HG02623 (cell line): ENCODE measurements at regions not wholly inside any gene's neighbourhood (a gene's known extent, or its start where the extent isn't known, plus 50 kb on each side); places are given as distances from the start of the nearest gene placed in this dataset.

Experiments used
- ATAC-seq: cut with Tn5 transposase; IDR thresholded peaks from one replicate; pipeline ENCODE4 v1.9.1; 2021; ENCODE audit warnings: moderate library complexity; ENCODE audit not compliant: unreplicated experiment

GRCh38 chr7:25893436-25893835 is 258.6 kb upstream of the NFE2L3 start:
- no peak for ATAC-seq

GRCh38 chr7:25894002-25894901 is 257.7 kb upstream of the NFE2L3 start:
- ATAC-seq: peak; percentile 64

GRCh38 chr7:25894902-25895791 is 256.9 kb upstream of the NFE2L3 start:
- peak; percentile 48 for ATAC-seq

- no peak for ATAC-seq
Observed at GRCh38 chr7:25895792-25896171, 256.2 kb upstream of the NFE2L3 start.

GRCh38 chr7:25897261-25897782 is 254.7 kb upstream of the NFE2L3 start:
- ATAC-seq: no peak

- no peak for ATAC-seq
Observed at GRCh38 chr7:25900245-25900644, 251.8 kb upstream of the NFE2L3 start.

GRCh38 chr7:25900877-25901276 is 251.1 kb upstream of the NFE2L3 start:
- no peak for ATAC-seq

- no peak for ATAC-seq
Observed at GRCh38 chr7:25901658-25902057, 250.3 kb upstream of the NFE2L3 start.

- ATAC-seq: no peak
Observed at GRCh38 chr7:25906003-25906402, 246.0 kb upstream of the NFE2L3 start.

- ATAC-seq: no peak
Observed at GRCh38 chr7:25906760-25907159, 245.2 kb upstream of the NFE2L3 start.

GRCh38 chr7:25907214-25907613 is 244.8 kb upstream of the NFE2L3 start:
- ATAC-seq: no peak

- no peak for ATAC-seq
Observed at GRCh38 chr7:25907731-25908130, 244.3 kb upstream of the NFE2L3 start.

- ATAC-seq: no peak
Observed at GRCh38 chr7:25908154-25908949, 243.6 kb upstream of the NFE2L3 start.

GRCh38 chr7:25911738-25912607 is 240.0 kb upstream of the NFE2L3 start:
- ATAC-seq: no peak

- ATAC-seq: no peak
Observed at GRCh38 chr7:25913598-25914224, 238.3 kb upstream of the NFE2L3 start.

- ATAC-seq: no peak
Observed at GRCh38 chr7:25918731-25919130, 233.3 kb upstream of the NFE2L3 start.

- ATAC-seq: no peak
Observed at GRCh38 chr7:25922296-25922695, 229.7 kb upstream of the NFE2L3 start.

GRCh38 chr7:25923741-25924460 is 228.1 kb upstream of the NFE2L3 start:
- no peak for ATAC-seq

- ATAC-seq: no peak
Observed at GRCh38 chr7:25926009-25926408, 226.0 kb upstream of the NFE2L3 start.
